Liver (tissue), 3 donors: ENCODE measurements at regions not wholly inside any gene's neighbourhood (a gene's known extent, or its start where the extent isn't known, plus 50 kb on each side); places are given as distances from the start of the nearest gene placed in this dataset.

Source experiments
- FOXA1 ChIP-seq: IDR thresholded peaks from 2 replicates; pipeline ENCODE4 v1.6.1; 2016; ENCODE audit warnings: antibody characterized with exemption
- GABPA ChIP-seq, 2 donors: IDR thresholded peaks in 1 of 2; conservative IDR thresholded peaks in 1 of 2; 2 replicates each; pipeline ENCODE4 v1.6.1; 2016; ENCODE audit warnings: antibody characterized with exemption in 2 of 2, mild to moderate bottlenecking in 1 of 2, moderate library complexity in 1 of 2
- HNF4A ChIP-seq, 2 donors: conservative IDR thresholded peaks; 2 replicates each; pipeline ENCODE4 v1.6.1; 2016; ENCODE audit warnings: antibody characterized with exemption in 2 of 2, mild to moderate bottlenecking in 2 of 2
- JUND ChIP-seq, 2 donors: IDR thresholded peaks; 2 replicates each; pipeline ENCODE4 v1.6.1; 2016; ENCODE audit warnings: antibody characterized with exemption in 2 of 2
- RAD21 ChIP-seq, 2 donors: IDR thresholded peaks; 2 replicates each; pipeline ENCODE4 v1.6.1; 2016; ENCODE audit warnings: antibody characterized with exemption in 2 of 2, mild to moderate bottlenecking in 2 of 2
- SP1 ChIP-seq: IDR thresholded peaks from 2 replicates; pipeline ENCODE4 v1.6.1; 2018; ENCODE audit warnings: antibody characterized with exemption, mild to moderate bottlenecking
- YY1 ChIP-seq: IDR thresholded peaks from 2 replicates; pipeline ENCODE4 v1.6.1; 2016; ENCODE audit warnings: antibody characterized with exemption, mild to moderate bottlenecking
- TF ChIP-seq, protein P1 (sequence below): fragments of 150-350 bp; IDR thresholded peaks from 2 replicates; pipeline ENCODE4 v1.5.1; 2017; ENCODE audit warnings: improper control_type of control experiment, low read depth, low read length; ENCODE audit not compliant: missing input control
- TF ChIP-seq, protein P2 (sequence below): IDR thresholded peaks from 2 replicates; pipeline ENCODE4 v1.6.1; 2016; ENCODE audit warnings: antibody characterized with exemption
- donor health status: healthy.
- donor health status: healthy.

DNA sequence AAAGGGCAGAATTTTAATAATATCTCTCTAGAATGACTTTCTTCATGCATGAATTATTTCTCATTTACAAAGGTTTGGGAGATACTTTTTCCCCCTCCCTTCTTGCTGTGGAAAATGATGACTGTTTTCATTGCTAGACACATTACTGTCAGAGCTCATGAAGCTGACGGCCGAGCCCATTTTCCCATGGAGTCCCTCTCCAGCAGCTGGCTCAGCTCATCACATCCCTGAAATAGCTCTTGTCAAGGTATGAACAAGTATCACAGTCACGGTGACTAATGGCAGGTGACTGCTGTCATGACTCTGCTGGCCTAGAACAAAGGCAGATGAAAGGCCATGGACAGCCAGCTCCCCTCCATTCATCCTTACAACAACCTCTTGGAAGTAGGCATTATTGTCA, 208.1 kb downstream of the ABCC12 start:
- TF ChIP-seq, protein P1, sequence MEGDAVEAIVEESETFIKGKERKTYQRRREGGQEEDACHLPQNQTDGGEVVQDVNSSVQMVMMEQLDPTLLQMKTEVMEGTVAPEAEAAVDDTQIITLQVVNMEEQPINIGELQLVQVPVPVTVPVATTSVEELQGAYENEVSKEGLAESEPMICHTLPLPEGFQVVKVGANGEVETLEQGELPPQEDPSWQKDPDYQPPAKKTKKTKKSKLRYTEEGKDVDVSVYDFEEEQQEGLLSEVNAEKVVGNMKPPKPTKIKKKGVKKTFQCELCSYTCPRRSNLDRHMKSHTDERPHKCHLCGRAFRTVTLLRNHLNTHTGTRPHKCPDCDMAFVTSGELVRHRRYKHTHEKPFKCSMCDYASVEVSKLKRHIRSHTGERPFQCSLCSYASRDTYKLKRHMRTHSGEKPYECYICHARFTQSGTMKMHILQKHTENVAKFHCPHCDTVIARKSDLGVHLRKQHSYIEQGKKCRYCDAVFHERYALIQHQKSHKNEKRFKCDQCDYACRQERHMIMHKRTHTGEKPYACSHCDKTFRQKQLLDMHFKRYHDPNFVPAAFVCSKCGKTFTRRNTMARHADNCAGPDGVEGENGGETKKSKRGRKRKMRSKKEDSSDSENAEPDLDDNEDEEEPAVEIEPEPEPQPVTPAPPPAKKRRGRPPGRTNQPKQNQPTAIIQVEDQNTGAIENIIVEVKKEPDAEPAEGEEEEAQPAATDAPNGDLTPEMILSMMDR = no peak
- TF ChIP-seq HNF4A (conservative IDR thresholded peaks at IDR 0.05) = no peak
- TF ChIP-seq RAD21 (IDR thresholded peaks at IDR 0.05) = no peak
- no peak for TF ChIP-seq SP1
- TF ChIP-seq, protein P2, sequence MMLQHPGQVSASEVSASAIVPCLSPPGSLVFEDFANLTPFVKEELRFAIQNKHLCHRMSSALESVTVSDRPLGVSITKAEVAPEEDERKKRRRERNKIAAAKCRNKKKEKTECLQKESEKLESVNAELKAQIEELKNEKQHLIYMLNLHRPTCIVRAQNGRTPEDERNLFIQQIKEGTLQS = no peak
- no peak for TF ChIP-seq GABPA (IDR thresholded peaks at IDR 0.05 in 1 of 2, conservative IDR thresholded peaks at IDR 0.05 in 1 of 2)
- no peak for TF ChIP-seq YY1
- no peak for TF ChIP-seq JUND (IDR thresholded peaks at IDR 0.05)
- TF ChIP-seq FOXA1 = no peak
